SKM-1 (cell line): ENCODE measurements at regions not wholly inside any gene's neighbourhood (a gene's known extent, or its start where the extent isn't known, plus 50 kb on each side); places are given as distances from the start of the nearest gene placed in this dataset.

Source experiments
- DNase-seq: peaks from one replicate; lab custom pipeline; 2025; ENCODE audit not compliant: unreplicated experiment; lab: John Stamatoyannopoulos, UW

- no peak for DNase-seq
Measured at GRCh38 chr16:65663774-65664173, 541.9 kb upstream of the CDH11 start.

GRCh38 chr16:65662256-65662655, 540.4 kb upstream of the CDH11 start:
- no peak for DNase-seq

- no peak for DNase-seq
Measured at GRCh38 chr16:65661558-65661957, 539.7 kb upstream of the CDH11 start.

- DNase-seq = no peak
Measured at GRCh38 chr16:65660390-65660789, 538.5 kb upstream of the CDH11 start.

GRCh38 chr16:65659758-65660157, 537.9 kb upstream of the CDH11 start:
- DNase-seq = no peak

- DNase-seq = no peak
Measured at GRCh38 chr16:65658787-65659220, 536.9 kb upstream of the CDH11 start.

- DNase-seq = no peak
Measured at GRCh38 chr16:65658349-65658748, 536.5 kb upstream of the CDH11 start.

GRCh38 chr16:65657556-65657955, 535.7 kb upstream of the CDH11 start:
- DNase-seq = no peak

GRCh38 chr16:65657071-65657494, 535.2 kb upstream of the CDH11 start:
- DNase-seq = no peak

GRCh38 chr16:65655802-65656201, 533.9 kb upstream of the CDH11 start:
- DNase-seq = no peak

GRCh38 chr16:65648101-65648500, 526.2 kb upstream of the CDH11 start:
- no peak for DNase-seq

- DNase-seq = no peak
Measured at GRCh38 chr16:65644821-65645220, 523.0 kb upstream of the CDH11 start.

GRCh38 chr16:65641762-65642289, 520.0 kb upstream of the CDH11 start:
- DNase-seq = no peak

GRCh38 chr16:65641049-65641761, 519.3 kb upstream of the CDH11 start:
- DNase-seq = no peak

- DNase-seq = no peak
Measured at GRCh38 chr16:65634833-65635232, 513.0 kb upstream of the CDH11 start.

- no peak for DNase-seq
Measured at GRCh38 chr16:65634291-65634690, 512.4 kb upstream of the CDH11 start.

- DNase-seq = no peak
Measured at GRCh38 chr16:65624666-65625065, 502.8 kb upstream of the CDH11 start.

GRCh38 chr16:65624229-65624628, 502.4 kb upstream of the CDH11 start:
- DNase-seq = no peak

- DNase-seq = no peak
Measured at GRCh38 chr16:65622871-65623270, 501.0 kb upstream of the CDH11 start.

GRCh38 chr16:65622151-65622550, 500.3 kb upstream of the CDH11 start:
- DNase-seq = no peak

GRCh38 chr16:65621640-65622039, 499.8 kb upstream of the CDH11 start:
- DNase-seq = no peak

GRCh38 chr16:65619606-65620005, 497.7 kb upstream of the CDH11 start:
- DNase-seq = no peak

GRCh38 chr16:65618931-65619330, 497.1 kb upstream of the CDH11 start:
- DNase-seq = no peak
